GM18508 (cell line): ENCODE measurements at regions not wholly inside any gene's neighbourhood (a gene's known extent, or its start where the extent isn't known, plus 50 kb on each side); places are given as distances from the start of the nearest gene placed in this dataset.
"Not testable (repeated sequence)": the region's sequence is repeated elsewhere in the genome, so short reads cannot be mapped to it uniquely, and the experiment has no call there.

Experiments
- ATAC-seq: cut with Tn5 transposase; IDR thresholded peaks from one replicate; pipeline ENCODE4 v1.9.1; 2021; ENCODE audit warnings: moderate number of reproducible peaks; ENCODE audit not compliant: insufficient read depth, unreplicated experiment

GRCh38 chr5:43839218-43839617 is 236.2 kb downstream of the NNT start:
- ATAC-seq = no peak

- no peak for ATAC-seq
Measured at GRCh38 chr5:43837996-43838395, 235.0 kb downstream of the NNT start.

GRCh38 chr5:43837091-43837490 is 234.1 kb downstream of the NNT start:
- ATAC-seq = no peak

- ATAC-seq = no peak
Measured at GRCh38 chr5:43833961-43834360, 231.0 kb downstream of the NNT start.

GRCh38 chr5:43824325-43824964 is 221.5 kb downstream of the NNT start:
- not testable (repeated sequence) for ATAC-seq

GRCh38 chr5:43818394-43818793 is 215.4 kb downstream of the NNT start:
- ATAC-seq = not testable (repeated sequence)

GRCh38 chr5:43815497-43815896 is 212.5 kb downstream of the NNT start:
- no peak for ATAC-seq

- ATAC-seq = no peak
Measured at GRCh38 chr5:43804723-43805122, 201.7 kb downstream of the NNT start.

- no peak for ATAC-seq
Measured at GRCh38 chr5:43804041-43804440, 201.1 kb downstream of the NNT start.

- no peak for ATAC-seq
Measured at GRCh38 chr5:43802651-43803050, 199.7 kb downstream of the NNT start.

GRCh38 chr5:43802119-43802518 is 199.1 kb downstream of the NNT start:
- no peak for ATAC-seq

- ATAC-seq = no peak
Measured at GRCh38 chr5:43798740-43799139, 195.8 kb downstream of the NNT start.

GRCh38 chr5:43791880-43792279 is 188.9 kb downstream of the NNT start:
- ATAC-seq = not testable (repeated sequence)

GRCh38 chr5:43785198-43785597 is 182.2 kb downstream of the NNT start:
- no peak for ATAC-seq

GRCh38 chr5:43780586-43780985 is 177.6 kb downstream of the NNT start:
- no peak for ATAC-seq

- ATAC-seq = no peak
Measured at GRCh38 chr5:43774881-43775399, 172.0 kb downstream of the NNT start.

- no peak for ATAC-seq
Measured at GRCh38 chr5:43773478-43773844, 170.5 kb downstream of the NNT start.

- no peak for ATAC-seq
Measured at GRCh38 chr5:43772764-43773477, 169.9 kb downstream of the NNT start.

GRCh38 chr5:43772458-43772763 is 169.4 kb downstream of the NNT start:
- ATAC-seq = no peak

GRCh38 chr5:43771611-43772031 is 168.6 kb downstream of the NNT start:
- ATAC-seq = no peak

GRCh38 chr5:43769571-43770355 is 166.8 kb downstream of the NNT start:
- ATAC-seq = no peak
